MM.1S (cell line): ENCODE measurements at regions not wholly inside any gene's neighbourhood (a gene's known extent, or its start where the extent isn't known, plus 50 kb on each side); places are given as distances from the start of the nearest gene placed in this dataset.

Experiments used
- EZH2 ChIP-seq: fragments of 300-600 bp; sonication (generic); optimal IDR thresholded peaks from 2 replicates; pipeline ENCODE3; 2017; ENCODE audit warnings: low read depth, mild to moderate bottlenecking, antibody characterized with exemption, low read length, mixed read lengths
- TF ChIP-seq, protein P1 (sequence below): fragments of 300-600 bp; sonication (generic); IDR thresholded peaks from 2 replicates; pipeline ENCODE4 v1.5.1; 2016; ENCODE audit warnings: antibody characterized with exemption, low read length, mixed read lengths

- no peak for TF ChIP-seq EZH2
- TF ChIP-seq, protein P1, sequence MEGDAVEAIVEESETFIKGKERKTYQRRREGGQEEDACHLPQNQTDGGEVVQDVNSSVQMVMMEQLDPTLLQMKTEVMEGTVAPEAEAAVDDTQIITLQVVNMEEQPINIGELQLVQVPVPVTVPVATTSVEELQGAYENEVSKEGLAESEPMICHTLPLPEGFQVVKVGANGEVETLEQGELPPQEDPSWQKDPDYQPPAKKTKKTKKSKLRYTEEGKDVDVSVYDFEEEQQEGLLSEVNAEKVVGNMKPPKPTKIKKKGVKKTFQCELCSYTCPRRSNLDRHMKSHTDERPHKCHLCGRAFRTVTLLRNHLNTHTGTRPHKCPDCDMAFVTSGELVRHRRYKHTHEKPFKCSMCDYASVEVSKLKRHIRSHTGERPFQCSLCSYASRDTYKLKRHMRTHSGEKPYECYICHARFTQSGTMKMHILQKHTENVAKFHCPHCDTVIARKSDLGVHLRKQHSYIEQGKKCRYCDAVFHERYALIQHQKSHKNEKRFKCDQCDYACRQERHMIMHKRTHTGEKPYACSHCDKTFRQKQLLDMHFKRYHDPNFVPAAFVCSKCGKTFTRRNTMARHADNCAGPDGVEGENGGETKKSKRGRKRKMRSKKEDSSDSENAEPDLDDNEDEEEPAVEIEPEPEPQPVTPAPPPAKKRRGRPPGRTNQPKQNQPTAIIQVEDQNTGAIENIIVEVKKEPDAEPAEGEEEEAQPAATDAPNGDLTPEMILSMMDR, result no peak
Observed at GRCh38 chr1:29767769-29768425, 531.6 kb downstream of the PTPRU start.
